SJCRH30 (cell line): ENCODE measurements at regions not wholly inside any gene's neighbourhood (a gene's known extent, or its start where the extent isn't known, plus 50 kb on each side); places are given as distances from the start of the nearest gene placed in this dataset.
"Not testable (repeated sequence)": the region's sequence is repeated elsewhere in the genome, so short reads cannot be mapped to it uniquely, and the experiment has no call there.

Experiments used
- DNase-seq, 2 experiments: peaks; one replicate each; pipeline ENCODE4 v3.0.0-alpha.2; 2015 to 2020
- H3K27ac ChIP-seq: fragments of 250-450 bp; sonication (Bioruptor Pico); 2 replicates; pipeline ENCODE4 v1.5.1; 2020; ENCODE audit warnings: mild to moderate bottlenecking, moderate library complexity
- H3K27me3 ChIP-seq: fragments of 250-450 bp; sonication (Bioruptor Pico); 2 replicates; pipeline ENCODE4 v1.5.1; 2020; ENCODE audit warnings: mild to moderate bottlenecking, moderate library complexity
- H3K36me3 ChIP-seq: fragments of 250-450 bp; sonication (Bioruptor Pico); 2 replicates; pipeline ENCODE4 v1.5.1; 2020; ENCODE audit warnings: mild to moderate bottlenecking, moderate library complexity
- H3K4me1 ChIP-seq: fragments of 250-450 bp; sonication (Bioruptor Pico); 2 replicates; pipeline ENCODE4 v1.5.1; 2020; ENCODE audit warnings: mild to moderate bottlenecking, moderate library complexity
- H3K4me3 ChIP-seq: fragments of 250-450 bp; sonication (Bioruptor Pico); 2 replicates; pipeline ENCODE4 v1.5.1; 2020; ENCODE audit warnings: mild to moderate bottlenecking, moderate library complexity
- H3K9me3 ChIP-seq: fragments of 250-450 bp; sonication (Bioruptor Pico); replicated peaks from 2 replicates; pipeline ENCODE4 v1.5.1; 2020; ENCODE audit warnings: mild to moderate bottlenecking, moderate library complexity

DNA sequence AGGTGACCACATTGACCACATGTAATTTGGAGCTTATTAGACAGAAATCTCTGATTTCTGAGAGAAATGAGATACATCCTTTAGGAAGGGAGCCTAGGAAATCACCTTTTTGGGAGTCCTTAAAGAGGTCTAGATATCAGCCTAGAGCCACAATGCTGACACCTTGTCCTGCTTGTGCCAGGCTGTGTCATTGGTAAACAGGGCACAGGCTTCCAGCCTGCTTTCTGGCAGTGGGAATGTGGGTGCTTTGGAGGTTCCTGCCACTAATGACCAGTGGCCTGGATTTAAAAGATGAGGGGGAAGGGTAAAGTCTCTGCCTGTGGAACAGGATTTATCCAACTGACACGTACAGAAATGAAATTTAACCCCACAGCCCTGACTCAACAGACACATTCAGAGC lies 169.8 kb upstream of the KBTBD8 start:
- DNase-seq, result no peak
- no peaks in the 10 kb centered on the region for H3K27me3 ChIP-seq
- no peaks in the 10 kb centered on the region for H3K9me3 ChIP-seq
- no peak overlapping the region for H3K27ac ChIP-seq
- no peaks in the 10 kb centered on the region for H3K4me1 ChIP-seq
- no peaks in the 10 kb centered on the region for H3K36me3 ChIP-seq
- no peak overlapping the region for H3K4me3 ChIP-seq

DNA sequence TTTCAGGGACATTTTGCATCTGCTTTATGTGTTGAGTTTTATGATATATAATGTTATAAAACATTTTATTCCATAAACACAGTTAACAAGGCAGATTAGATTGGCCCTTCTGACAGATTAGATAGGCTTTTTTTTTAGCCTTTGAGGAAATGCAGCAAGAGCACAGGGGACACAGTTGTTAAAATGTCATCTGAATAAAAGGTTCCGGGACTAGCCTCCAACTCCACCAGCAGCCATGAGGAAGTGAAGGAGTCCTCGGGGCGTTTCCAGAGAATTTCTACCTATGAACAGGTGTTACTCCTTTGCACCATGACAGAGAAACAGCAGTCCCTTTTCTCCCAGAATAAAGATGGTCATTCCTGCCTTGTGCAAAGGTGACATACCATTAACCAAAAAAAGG lies 167.8 kb upstream of the KBTBD8 start:
- Histone ChIP-seq H3K27ac (no peak overlapping the region), H3K36me3 (no peaks in the 10 kb centered on the region), H3K27me3 (no peaks in the 10 kb centered on the region), H3K4me3 (no peak overlapping the region), H3K9me3 (no peaks in the 10 kb centered on the region), H3K4me1 (no peaks in the 10 kb centered on the region)
- DNase-seq, result no peak

DNA sequence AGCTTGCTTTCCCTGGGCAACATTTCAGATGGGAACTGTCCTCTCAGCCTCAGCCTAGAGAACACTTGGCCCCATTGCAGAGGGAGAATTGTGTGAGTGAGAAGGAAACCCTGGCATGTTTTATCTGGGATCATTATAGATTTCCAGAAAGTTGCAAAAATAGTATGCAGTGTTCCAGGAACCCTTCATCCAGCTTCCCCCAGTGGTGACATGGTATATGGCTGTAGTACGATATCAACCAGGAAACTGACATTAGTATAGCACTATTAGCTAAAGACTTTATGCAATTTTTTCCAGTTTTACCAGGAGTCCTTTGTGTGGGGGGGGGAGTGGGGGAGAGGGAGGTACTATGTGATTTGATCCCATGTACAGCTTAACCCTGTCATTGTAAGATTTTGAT lies 166.2 kb upstream of the KBTBD8 start:
- Histone ChIP-seq H3K4me1 (no peaks in the 10 kb centered on the region), H3K27ac (no peak overlapping the region), H3K4me3 (no peak overlapping the region), H3K27me3 (no peaks in the 10 kb centered on the region), H3K9me3 (no peaks in the 10 kb centered on the region), H3K36me3 (no peaks in the 10 kb centered on the region)
- DNase-seq, result no peak

DNA sequence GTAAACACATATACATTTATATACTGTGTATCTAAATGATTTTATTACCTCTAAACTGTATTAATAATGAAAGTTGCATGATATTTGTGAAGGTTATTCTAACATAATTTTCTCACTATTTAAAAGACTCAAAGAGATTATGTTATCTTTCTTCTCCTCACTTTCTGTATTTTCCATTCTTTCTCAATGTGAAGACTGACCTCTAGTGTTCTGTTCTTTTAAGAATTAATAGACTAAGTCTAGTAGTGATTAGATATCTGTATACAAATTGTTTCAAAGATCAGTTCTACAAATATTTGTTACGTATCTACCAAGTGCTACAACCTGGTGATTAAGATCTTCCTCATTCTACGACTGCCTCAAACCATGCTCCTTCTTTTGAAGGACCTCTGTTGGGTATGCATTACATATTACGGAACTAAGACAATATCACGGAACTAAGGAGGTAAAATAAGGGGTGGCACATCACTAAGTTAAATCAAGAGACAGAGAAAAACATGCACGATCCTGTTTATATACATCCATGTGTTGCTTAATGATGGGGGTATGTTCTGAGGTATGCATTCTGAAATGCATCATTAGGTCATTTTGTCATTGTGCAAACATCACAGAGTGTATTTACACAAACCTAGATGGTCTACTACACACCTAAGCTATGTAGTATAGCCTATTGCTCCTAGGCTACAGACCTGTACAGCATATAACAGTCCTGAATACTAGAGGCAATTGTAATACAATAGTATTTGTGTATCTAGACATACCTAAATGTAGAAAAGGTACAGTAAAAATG lies 161.5 kb upstream of the KBTBD8 start:
- H3K9me3 ChIP-seq, result no peaks in the 10 kb centered on the region
- no peaks in the 10 kb centered on the region for H3K27me3 ChIP-seq
- H3K4me1 ChIP-seq, result peaks cover 5% of the 10 kb centered on the region; the same call in 1 of the 2 replicates
- peak in 1 of 2 experiments; percentile 30 for DNase-seq
- H3K27ac ChIP-seq, result no peak overlapping the region
- no peak overlapping the region for H3K4me3 ChIP-seq
- no peaks in the 10 kb centered on the region for H3K36me3 ChIP-seq

DNA sequence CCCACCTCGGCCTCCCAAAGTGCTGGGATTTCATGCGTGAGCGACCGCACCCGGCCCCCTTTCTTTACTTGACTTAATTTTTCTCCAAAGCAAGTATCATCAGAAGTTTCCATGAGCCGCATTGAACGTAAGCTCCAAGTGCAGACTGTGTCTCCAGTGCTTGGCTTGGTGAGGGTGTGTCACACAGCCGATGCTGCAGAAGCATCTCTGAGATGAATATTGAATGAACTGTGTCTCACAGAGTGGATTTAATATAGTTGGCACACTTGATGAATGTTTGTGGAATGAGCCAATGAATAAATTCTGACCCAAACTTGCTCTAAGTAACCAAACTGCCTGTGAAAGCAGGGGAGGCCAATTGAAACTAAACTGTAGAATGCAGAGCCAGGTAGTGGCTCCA lies 159.4 kb upstream of the KBTBD8 start:
- no peak overlapping the region for H3K27ac ChIP-seq
- H3K9me3 ChIP-seq, result no peaks in the 10 kb centered on the region
- no peak overlapping the region for H3K4me3 ChIP-seq
- no peak for DNase-seq
- no peaks in the 10 kb centered on the region for H3K27me3 ChIP-seq
- peaks cover 5% of the 10 kb centered on the region; the same call in 1 of the 2 replicates for H3K4me1 ChIP-seq
- H3K36me3 ChIP-seq, result no peaks in the 10 kb centered on the region

DNA sequence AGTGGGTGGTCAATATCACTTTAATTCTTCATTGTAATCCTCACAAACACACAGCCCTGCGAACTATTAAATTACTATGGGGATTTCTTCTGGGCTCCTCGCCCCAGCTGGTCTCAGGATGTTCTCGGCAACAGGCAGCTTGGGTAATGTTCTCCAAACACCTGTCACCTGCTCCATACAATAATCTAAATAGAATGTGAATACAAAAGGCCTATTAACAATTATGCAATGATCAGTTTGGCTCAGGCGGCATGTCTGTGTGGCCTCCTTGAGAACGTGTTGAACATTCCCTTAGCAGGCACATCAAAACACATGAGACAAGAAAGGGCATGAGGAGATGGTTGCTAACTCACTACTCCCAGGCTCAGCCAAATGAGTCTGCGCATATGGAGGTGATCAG lies 158.6 kb upstream of the KBTBD8 start:
- Histone ChIP-seq H3K9me3 (no peaks in the 10 kb centered on the region), H3K27me3 (no peaks in the 10 kb centered on the region), H3K4me1 (peaks cover 5% of the 10 kb centered on the region; the same call in 1 of the 2 replicates), H3K27ac (no peak overlapping the region), H3K36me3 (no peaks in the 10 kb centered on the region), H3K4me3 (no peak overlapping the region)
- peak; percentile 27 to 68 for DNase-seq

DNA sequence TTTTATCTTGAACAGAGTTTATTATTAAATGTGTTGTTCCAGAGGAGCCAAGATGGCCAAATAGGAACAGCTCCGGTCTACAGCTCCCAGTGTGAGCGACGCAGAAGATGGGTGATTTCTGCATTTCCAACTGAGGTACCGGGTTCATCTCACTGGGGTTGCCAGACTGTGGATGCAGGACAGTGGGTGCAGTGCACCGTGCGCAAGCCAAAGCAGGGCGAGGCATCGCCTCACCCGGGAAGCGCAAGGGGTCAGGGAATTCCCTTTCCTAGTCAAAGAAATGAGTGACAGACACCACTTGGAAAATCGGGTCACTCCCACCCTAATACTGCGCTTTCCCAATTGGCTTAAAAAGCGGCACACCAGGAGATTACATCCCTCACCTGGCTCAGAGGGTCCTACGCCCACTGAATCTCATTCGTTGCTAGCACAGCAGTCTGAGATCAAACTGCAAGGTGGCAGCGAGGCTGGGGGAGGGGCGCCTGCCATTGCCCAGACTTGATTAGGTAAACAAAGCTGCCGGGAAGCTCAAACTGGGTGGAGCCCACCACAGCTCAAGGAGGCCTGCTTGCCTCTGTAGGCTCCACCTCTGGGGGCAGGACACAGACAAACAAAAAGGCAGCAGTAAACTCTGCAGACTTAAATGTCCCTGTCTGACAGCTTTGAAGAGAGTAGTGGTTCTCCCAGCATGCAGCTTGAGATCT lies 155.2 kb upstream of the KBTBD8 start:
- H3K9me3 ChIP-seq, H3K36me3 ChIP-seq, H3K27me3 ChIP-seq, H3K4me1 ChIP-seq, H3K27ac ChIP-seq, H3K4me3 ChIP-seq, DNase-seq: not testable (repeated sequence)

DNA sequence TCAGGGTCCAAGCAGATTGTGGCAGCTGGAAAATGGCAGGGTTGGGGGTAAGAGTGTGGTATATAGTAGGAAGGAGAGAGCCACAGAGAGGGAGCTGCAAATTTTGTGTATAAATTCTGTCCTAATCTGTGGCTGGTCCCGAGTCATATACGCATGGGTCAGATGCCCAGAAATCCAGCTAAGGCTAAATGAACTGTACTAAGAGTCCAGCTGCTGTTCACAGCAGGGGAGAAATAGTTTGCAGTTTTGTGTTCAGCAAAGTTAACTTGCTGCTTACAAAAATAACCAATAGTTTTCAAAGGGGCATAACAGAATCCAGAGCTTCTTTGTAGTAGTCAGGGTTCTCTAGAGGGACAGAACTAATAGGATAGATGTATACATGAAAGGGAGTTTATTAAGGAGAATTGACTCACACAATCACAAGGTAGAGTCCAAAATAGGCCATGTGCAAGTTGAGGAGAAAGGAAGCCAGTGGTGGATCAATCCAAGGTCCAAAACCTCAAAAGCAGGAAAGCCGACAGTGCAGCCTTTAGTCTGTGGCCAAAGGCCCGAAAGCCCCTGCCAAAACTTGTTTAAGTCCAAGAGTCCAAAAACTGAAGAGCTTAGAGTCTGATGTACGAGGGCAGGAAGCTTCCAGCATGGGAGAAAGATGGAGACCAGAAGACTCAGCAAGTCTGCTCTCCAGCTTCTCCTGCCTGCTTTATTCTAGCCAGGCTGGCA lies 146.1 kb upstream of the KBTBD8 start:
- Histone ChIP-seq H3K27ac (no peak overlapping the region), H3K4me1 (no peaks in the 10 kb centered on the region), H3K4me3 (no peak overlapping the region), H3K9me3 (no peaks in the 10 kb centered on the region), H3K36me3 (no peaks in the 10 kb centered on the region), H3K27me3 (no peaks in the 10 kb centered on the region)
- no peak for DNase-seq

DNA sequence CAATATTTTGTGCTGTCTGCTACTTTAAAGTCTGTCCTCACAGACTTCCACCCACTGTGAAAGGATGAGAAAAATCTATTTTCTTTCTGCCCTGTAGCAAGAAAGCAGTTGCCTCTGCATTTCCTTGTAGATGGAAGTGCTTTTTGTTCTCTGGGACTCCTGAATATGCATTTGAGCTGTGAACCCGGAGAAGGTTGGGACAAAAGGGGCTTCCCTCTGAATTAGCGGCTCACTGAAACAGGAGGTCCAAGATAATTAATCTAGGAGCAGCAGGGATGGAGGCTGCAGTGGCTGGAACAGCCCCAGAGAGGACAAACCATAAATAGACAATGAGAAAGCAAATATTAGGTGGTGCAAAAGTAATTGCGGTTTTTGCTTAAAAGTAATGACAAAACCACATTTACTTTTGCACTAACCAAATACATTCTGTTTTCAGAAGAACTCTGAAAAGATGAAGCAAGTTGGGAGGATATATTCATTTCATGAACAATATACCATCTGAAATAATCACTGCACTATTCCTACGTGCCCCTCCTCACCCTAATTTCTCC lies 143.4 kb upstream of the KBTBD8 start:
- Histone ChIP-seq H3K36me3 (no peaks in the 10 kb centered on the region), H3K27me3 (no peaks in the 10 kb centered on the region)

DNA sequence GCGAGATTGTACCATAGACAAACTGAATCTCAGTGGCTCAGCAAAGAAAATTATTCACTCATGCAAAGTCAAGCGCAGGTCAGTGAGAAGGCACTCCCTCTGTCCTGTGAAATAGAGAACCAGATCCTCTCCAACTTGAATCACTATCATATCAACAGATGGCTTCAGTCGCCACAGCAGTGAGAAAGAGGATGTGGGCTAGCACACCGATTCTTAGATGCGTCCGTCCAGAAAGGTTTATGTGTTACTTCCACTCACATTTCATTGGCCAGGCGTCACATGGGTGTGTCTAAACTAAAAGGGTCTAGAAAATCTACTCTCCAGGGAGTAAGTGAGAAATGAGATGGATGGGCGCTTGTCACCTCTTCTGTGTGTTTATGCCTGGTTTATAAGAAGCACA lies 141.6 kb upstream of the KBTBD8 start:
- Histone ChIP-seq H3K9me3 (no peaks in the 10 kb centered on the region), H3K4me3 (no peak overlapping the region), H3K4me1 (no peaks in the 10 kb centered on the region), H3K36me3 (no peaks in the 10 kb centered on the region), H3K27me3 (no peaks in the 10 kb centered on the region), H3K27ac (no peak overlapping the region)
- peak in 1 of 2 experiments; percentile 2 for DNase-seq

More for the DNA sequence above, 143.4 kb upstream of the KBTBD8 start:
- Histone ChIP-seq H3K9me3 (no peaks in the 10 kb centered on the region), H3K4me3 (no peak overlapping the region), H3K27ac (no peak overlapping the region), H3K4me1 (no peaks in the 10 kb centered on the region)
- DNase-seq, result no peak

DNA sequence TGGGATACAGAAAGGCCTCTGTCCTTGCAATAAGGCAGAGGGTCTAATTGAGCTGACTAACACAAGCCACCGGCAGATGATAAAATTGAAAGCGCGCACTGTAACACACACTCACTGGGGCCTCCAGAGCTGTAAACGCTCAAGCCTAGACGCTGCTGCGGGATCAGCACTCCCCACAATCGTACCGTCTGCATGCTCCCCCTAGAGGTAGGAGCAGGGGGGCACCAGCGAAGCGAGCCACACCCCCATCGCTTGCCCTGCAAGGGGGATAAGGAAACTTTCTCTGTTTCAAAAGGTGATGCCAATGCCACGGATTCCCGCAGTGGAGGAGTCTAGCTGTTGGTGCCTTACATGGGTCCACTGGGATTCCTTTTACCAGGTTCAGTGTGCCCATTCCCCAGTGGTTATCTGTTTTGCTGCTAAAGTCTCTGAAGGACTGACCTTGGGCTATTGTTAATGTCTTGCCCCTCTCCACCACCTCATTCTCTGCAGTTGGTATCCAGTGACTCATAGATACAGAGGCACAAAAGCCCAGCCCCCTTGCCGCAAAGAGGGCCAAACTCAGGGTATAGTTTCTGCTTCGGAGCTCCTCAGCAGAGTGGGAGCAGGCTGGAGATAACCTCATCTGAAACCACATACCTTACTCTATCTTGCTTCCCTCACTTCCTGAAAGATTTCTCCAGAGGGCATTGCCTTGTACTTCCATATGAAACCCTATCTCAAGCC lies 139.3 kb upstream of the KBTBD8 start:
- Histone ChIP-seq H3K27ac (no peak overlapping the region), H3K4me3 (no peak overlapping the region), H3K4me1 (no peaks in the 10 kb centered on the region), H3K36me3 (no peaks in the 10 kb centered on the region), H3K27me3 (no peaks in the 10 kb centered on the region), H3K9me3 (no peaks in the 10 kb centered on the region)
- peak; percentile 5 to 11 for DNase-seq

DNA sequence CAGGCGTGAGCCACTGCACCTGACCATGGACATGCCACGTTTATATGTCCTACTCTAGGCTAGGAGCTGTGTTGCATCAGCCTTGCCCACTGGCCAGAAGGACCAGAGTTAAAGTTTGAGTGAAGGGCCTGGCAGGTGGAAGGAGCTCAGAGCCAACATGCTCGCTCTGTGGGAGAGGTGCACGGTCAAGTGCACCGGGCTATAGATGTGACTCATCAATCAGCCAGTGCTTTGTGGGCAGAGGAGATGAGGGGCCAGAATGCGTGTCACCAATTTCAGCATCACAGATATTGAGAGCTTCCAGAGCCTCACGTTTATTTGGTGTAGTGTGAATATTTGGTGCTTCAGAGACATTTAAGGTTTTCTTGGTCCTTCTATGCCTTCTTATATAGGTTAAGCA lies 137.3 kb upstream of the KBTBD8 start:
- DNase-seq, result no peak
- Histone ChIP-seq H3K27ac (no peak overlapping the region), H3K27me3 (no peaks in the 10 kb centered on the region), H3K4me1 (no peaks in the 10 kb centered on the region), H3K36me3 (no peaks in the 10 kb centered on the region), H3K9me3 (no peaks in the 10 kb centered on the region), H3K4me3 (no peak overlapping the region)

DNA sequence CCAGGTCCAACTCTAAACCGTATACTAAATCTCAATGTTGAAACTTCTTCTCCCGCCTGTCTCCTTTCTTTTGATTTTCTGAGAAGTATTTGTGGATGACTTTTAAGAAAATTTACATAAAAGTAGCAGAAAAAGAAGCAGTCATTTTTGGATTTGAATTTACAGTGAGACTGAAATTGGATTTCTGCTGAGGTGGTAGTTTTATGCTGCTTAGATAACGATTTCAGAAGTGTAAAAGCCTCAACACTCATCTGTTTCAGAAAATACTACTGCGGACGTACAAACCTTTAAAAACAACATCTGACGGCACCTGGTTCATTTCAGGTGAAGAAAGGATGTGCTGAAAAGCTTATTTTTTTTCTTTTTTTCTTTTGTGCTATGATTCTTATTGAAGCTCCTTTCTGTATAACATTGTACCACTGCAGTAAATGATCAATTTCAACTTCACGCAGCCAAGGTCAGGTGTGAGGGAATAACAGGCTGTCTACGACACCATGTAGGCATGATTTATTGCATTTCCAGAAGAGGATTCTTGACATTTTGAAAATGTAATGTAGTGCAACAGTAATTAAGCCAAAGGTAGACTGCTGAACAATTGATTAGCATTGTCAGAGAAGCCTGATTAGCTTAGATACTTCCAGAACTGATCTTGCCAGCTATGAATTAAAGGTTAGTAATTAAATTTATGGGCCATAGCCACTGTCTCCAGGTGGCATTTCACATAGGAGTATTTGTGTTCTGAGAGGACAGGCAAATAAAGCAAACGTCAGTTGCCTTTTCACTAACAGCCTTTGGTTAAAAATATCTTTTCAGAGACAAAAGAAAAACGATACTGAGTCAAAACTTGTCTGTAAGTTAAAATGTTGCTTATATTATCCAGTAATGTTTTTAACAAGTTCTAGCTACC lies 134.6 kb upstream of the KBTBD8 start:
- no peak for DNase-seq
- no peak overlapping the region for H3K27ac ChIP-seq
- no peaks in the 10 kb centered on the region for H3K9me3 ChIP-seq
- no peaks in the 10 kb centered on the region for H3K36me3 ChIP-seq
- H3K27me3 ChIP-seq, result no peaks in the 10 kb centered on the region
- no peak overlapping the region for H3K4me3 ChIP-seq
- no peaks in the 10 kb centered on the region for H3K4me1 ChIP-seq

DNA sequence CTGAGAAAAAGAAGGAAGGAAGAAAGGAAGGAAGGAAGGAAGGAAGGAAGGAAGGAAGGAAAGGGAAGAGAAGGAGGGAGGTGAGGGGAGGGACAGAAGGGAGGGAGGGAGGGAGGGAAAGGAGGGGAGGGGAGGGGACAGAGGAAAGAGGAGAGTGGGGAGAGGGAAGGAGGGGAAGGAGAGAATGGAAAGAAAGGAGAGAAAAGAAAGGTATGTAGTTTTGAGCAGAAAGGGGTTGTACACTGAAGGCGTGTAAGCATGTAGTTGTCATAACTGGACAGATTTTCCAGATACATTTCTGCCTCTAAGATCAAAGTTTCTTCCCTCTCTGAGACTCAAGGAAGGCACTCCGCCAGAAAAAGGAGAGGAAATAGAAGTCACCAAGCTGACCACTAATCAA lies 113.4 kb upstream of the KBTBD8 start:
- H3K27ac ChIP-seq, result no peak overlapping the region
- no peak for DNase-seq
- no peak overlapping the region for H3K4me3 ChIP-seq
- H3K27me3 ChIP-seq, result no peaks in the 10 kb centered on the region
- H3K36me3 ChIP-seq, result no peaks in the 10 kb centered on the region
- no peaks in the 10 kb centered on the region for H3K9me3 ChIP-seq
- peaks cover 4% of the 10 kb centered on the region; the same call in 1 of the 2 replicates for H3K4me1 ChIP-seq
